ENCODE measurements at regions not wholly inside any gene's neighbourhood (a gene's known extent, or its start where the extent isn't known, plus 50 kb on each side); places are given as distances from the start of the nearest gene placed in this dataset.

- DNase-seq: no peak
These were observed 50.6 kb upstream of the IL6 start for GRCh38 chr7:22676385-22676784.

- DNase-seq: no peak
These were observed 51.1 kb upstream of the IL6 start for GRCh38 chr7:22675917-22676343.

GRCh38 chr7:22675421-22675820 lies 51.6 kb upstream of the IL6 start:
- no peak for DNase-seq

- DNase-seq: no peak
These were observed 53.9 kb upstream of the IL6 start for GRCh38 chr7:22672846-22673680.

GRCh38 chr7:22671177-22671879 lies 55.7 kb upstream of the IL6 start:
- DNase-seq: no peak

GRCh38 chr7:22670422-22670815 lies 56.6 kb upstream of the IL6 start:
- no peak for DNase-seq

GRCh38 chr7:22669692-22670421 lies 57.1 kb upstream of the IL6 start:
- no peak for DNase-seq

GRCh38 chr7:22668971-22669401 lies 58.0 kb upstream of the IL6 start:
- DNase-seq: no peak

- DNase-seq: no peak
These were observed 59.3 kb upstream of the IL6 start for GRCh38 chr7:22667562-22668239.

GRCh38 chr7:22667187-22667561 lies 59.8 kb upstream of the IL6 start:
- no peak for DNase-seq

- no peak for DNase-seq
These were observed 60.3 kb upstream of the IL6 start for GRCh38 chr7:22666732-22667131.

- no peak for DNase-seq
These were observed 61.1 kb upstream of the IL6 start for GRCh38 chr7:22665923-22666322.

GRCh38 chr7:22664988-22665798 lies 61.8 kb upstream of the IL6 start:
- DNase-seq: no peak

GRCh38 chr7:22663721-22664120 lies 63.3 kb upstream of the IL6 start:
- DNase-seq: no peak

- no peak for DNase-seq
These were observed 63.7 kb upstream of the IL6 start for GRCh38 chr7:22663357-22663718.

- DNase-seq: no peak
These were observed 64.2 kb upstream of the IL6 start for GRCh38 chr7:22662556-22663356.

GRCh38 chr7:22662036-22662435 lies 65.0 kb upstream of the IL6 start:
- no peak for DNase-seq

- DNase-seq: no peak
These were observed 66.3 kb upstream of the IL6 start for GRCh38 chr7:22660732-22661131.

GRCh38 chr7:22660293-22660692 lies 66.7 kb upstream of the IL6 start:
- no peak for DNase-seq

GRCh38 chr7:22659741-22660140 lies 67.3 kb upstream of the IL6 start:
- DNase-seq: no peak

GRCh38 chr7:22658031-22658430 lies 69.0 kb upstream of the IL6 start:
- no peak for DNase-seq
